GM19328 (cell line): ENCODE measurements at regions not wholly inside any gene's neighbourhood (a gene's known extent, or its start where the extent isn't known, plus 50 kb on each side); places are given as distances from the start of the nearest gene placed in this dataset.
"Not testable (repeated sequence)": the region's sequence is repeated elsewhere in the genome, so short reads cannot be mapped to it uniquely, and the experiment has no call there.

Experiments
- ATAC-seq: cut with Tn5 transposase; IDR thresholded peaks from one replicate; pipeline ENCODE4 v1.9.1; 2021; ENCODE audit warnings: mild to moderate bottlenecking, moderate library complexity; ENCODE audit not compliant: unreplicated experiment

DNA sequence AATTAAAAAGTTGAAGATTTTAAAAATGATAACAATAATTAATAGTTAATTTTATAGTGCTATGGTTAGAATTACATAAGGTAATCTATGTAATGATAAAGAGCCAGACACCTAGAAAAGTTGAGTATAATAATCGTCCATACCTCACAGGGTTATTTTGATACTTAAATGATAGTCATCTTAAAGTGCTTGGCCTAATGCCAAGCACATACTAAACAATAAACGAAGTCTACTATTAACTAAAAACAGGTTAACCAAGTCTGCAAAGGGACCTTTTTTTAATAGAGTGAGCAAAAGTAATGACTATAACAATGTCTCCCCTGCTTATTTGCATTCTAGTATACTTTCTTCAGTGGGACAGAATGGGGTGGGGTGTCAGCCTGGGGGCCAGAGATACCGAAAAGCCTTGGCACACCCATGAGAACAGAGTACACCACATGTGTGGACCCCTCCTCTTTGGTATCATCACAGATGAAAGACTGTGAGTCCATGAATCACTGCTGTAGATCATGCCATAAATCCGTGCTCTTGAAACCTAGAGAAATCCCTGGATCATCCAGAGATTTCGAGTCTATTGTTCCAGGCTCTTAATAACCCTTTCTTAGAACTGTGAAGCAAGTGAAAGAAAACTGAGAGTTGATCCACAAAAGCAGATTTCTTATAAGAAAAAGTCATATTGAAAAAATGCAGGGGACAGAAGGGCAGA lies 249.5 kb downstream of the PRELID2 start:
- ATAC-seq: no peak

- no peak for ATAC-seq
Measured at GRCh38 chr5:145579301-145579700, 255.8 kb downstream of the PRELID2 start.

DNA sequence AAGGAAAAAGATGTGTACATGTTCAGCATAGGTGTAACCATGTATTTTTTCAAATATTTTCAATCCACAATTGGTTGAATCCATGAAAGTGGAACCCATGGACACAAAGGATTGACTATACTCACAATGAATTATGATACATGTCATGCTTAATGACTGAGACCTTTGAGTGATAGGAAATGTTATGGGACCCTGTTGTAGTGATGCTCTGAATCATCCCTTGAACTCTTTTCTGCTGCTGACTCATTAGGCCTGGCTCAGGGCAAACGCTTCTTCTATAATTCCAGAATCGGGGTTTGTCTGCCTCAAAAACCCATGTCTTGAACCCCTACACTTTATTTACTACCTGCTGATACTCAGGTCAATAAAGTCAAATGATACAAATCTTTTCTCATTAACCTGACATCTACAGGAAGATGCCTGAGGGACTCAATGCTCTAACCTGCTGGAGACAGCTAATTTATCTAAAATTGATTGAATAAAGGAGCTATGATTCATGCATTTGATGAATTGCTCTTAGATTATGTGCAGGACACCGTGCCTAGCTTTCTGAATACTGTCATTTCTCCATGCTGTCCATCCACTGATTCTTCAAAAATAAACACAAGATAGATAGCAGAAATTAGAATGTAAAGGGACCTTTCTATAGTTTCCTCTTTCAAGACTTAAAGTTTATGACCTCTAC lies 260.1 kb downstream of the PRELID2 start:
- ATAC-seq: no peak

DNA sequence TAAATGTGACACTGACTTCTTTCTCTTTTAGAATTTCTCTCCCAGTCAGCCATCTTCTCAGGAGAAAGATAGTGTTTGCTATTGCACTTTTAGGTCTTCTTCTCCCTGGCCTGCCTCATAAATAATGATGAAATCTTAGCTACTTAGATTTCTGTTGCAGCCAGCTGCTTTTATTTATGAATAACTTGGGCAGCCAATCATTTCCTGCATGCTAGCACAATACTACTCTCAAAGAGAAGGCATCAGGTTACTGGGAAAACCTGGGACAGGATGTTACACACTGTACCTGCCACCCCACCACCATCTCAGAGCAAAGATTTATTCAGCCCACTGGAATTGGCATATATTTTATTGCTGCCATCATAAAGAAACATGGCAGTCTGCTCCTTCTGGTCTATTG lies 266.6 kb downstream of the PRELID2 start:
- ATAC-seq: no peak

DNA sequence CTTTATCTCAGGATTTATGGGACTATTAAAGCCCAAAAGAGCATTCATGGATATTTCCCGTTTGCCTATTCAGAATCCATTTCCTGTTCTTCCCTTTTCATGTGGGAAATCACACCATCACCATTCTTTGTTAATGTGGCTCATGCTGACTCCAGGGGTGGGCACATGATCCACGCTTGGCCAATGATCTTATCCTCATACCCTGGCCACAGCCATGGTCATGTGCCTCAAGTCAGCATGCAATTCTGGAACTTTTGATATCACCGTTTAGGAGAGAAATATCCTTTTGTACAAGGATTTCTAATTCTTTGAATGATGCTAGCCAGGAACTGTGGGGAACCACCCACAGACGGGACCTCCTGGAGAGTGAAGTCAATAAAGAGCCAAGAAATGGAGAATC lies 272.2 kb downstream of the PRELID2 start:
- ATAC-seq: no peak

GRCh38 chr5:145558288-145558687 lies 276.9 kb downstream of the PRELID2 start:
- ATAC-seq: no peak

DNA sequence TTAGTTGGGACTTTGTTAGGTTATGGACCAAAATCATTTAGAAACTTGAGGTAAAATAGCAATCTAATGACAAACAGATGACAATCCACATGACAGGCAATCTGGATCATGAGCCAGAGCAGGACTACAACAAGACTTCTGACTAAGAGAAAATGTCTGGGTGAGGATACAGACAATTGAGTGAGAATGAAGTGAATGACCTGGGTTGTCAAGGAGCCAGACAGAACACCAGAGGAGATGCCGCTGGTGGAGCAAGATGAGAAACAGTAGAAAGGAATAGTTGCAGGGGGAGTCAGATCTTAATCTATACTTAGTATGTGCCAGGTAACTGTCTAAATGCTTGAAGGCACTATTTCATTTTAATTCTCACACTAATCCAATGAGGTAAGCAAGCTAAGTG lies 277.8 kb downstream of the PRELID2 start:
- no peak for ATAC-seq

GRCh38 chr5:145554399-145554798 lies 280.7 kb downstream of the PRELID2 start:
- no peak for ATAC-seq

DNA sequence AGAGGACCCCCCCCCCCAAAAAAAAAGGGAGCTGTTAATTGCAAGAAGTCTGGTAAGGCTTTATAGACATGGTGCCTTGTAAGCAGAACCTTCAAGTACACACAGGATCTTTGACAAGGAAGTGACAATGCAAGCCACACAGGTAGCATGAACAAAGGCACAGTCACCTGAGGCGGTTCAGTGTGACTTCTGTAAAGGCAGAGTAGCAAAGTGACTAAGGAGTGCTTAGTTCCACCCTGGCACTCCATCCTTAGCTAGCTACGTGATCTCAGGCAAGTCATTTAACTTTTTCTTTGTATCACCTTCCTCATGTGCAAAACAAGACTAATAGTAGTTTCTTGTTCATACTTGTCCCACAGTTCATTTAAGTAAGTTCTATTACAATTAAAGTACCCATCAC lies 282.0 kb downstream of the PRELID2 start:
- ATAC-seq: no peak

GRCh38 chr5:145551714-145552113 lies 283.4 kb downstream of the PRELID2 start:
- ATAC-seq: no peak

GRCh38 chr5:145548097-145548496 lies 287.0 kb downstream of the PRELID2 start:
- ATAC-seq: no peak

GRCh38 chr5:145544401-145544800 lies 290.7 kb downstream of the PRELID2 start:
- no peak for ATAC-seq

- no peak for ATAC-seq
Measured at GRCh38 chr5:145543968-145544367, 291.2 kb downstream of the PRELID2 start.

DNA sequence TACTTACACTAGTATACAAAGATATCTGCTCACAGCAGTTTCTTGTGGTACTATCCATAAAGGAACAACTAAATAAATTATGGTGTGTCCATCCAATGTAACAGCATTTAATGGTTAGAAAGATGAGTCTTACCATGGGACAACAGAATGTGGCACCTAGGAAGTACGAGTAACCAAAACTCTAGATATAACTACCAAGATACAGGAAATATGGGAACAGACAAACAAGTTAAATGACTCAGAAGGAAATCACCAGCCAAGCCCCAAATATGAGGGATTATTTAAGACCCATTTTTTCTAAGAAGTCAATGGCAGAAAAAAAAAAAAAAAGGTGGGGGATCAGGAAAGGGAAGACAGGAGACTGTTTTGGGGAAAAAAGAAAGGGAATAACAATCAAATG lies 294.8 kb downstream of the PRELID2 start:
- ATAC-seq: no peak

GRCh38 chr5:145539201-145539600 lies 295.9 kb downstream of the PRELID2 start:
- ATAC-seq: no peak

- ATAC-seq: no peak
Measured at GRCh38 chr5:145536133-145536532, 299.0 kb downstream of the PRELID2 start.

GRCh38 chr5:145531038-145531734 lies 304.0 kb downstream of the PRELID2 start:
- no peak for ATAC-seq

- ATAC-seq: no peak
Measured at GRCh38 chr5:145521523-145521922, 313.6 kb downstream of the PRELID2 start.

GRCh38 chr5:145521066-145521465 lies 314.1 kb downstream of the PRELID2 start:
- no peak for ATAC-seq

DNA sequence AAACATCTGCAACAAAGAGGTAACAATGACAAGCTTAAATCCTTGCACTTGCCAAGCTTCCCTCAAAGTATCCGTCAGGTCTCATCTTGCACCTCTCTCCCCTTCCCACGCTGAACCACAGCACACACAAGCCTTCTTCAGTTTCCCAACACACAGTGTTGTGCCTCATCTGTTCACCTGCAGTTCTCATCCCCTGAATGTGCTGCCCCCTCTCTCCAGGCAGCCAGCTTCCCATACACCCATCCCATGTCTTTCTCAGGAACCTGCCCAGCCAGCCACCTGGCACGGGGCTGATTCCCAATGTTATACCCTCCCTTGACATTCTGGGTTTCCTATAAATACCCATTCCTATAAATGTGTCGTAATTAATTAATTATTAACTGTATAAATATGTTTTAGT lies 314.8 kb downstream of the PRELID2 start:
- no peak for ATAC-seq

- not testable (repeated sequence) for ATAC-seq
Measured at GRCh38 chr5:145517588-145517987, 317.6 kb downstream of the PRELID2 start.

DNA sequence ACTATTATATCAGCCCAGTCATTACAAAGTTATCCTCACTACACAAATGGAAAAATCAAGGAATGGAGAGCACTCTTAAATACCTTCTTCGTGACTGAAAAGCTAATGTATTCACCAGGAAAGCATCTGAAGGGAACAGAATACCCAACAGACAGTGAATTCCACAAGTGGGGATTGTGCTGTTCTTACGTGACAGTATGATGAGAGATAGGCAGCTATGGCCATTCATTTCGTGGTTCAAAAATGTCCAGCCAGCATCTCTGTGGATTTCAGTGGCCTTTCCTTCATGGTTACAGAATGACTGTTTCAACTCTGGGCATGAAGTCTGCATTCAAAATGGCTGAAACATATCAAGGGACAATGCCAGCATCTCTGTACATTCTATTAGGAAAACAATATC lies 323.8 kb downstream of the PRELID2 start:
- no peak for ATAC-seq
